Heart left ventricle (tissue), 16 donors: ENCODE measurements at regions not wholly inside any gene's neighbourhood (a gene's known extent, or its start where the extent isn't known, plus 50 kb on each side); places are given as distances from the start of the nearest gene placed in this dataset.
A peak's percentile ranks its signal among the peaks of the same experiment; 100 is the strongest.

ENCODE experiments used
- ATAC-seq, 4 donors: fragments of 200-7000 bp; cut with Tn5 transposase; one replicate each; pipeline ENCODE4 v1.9.1; 2020 to 2022; ENCODE audit warnings: moderate library complexity in 4 of 4, mild to moderate bottlenecking in 3 of 4, moderate number of reproducible peaks in 1 of 4
- DNase-seq, 5 donors: peaks; one replicate each; pipeline ENCODE4 v3.0.0-alpha.2; 2020
- H3K27ac ChIP-seq, 12 donors: fragments of 200-600 bp; sonication (generic) in 4 of 12; one replicate each; pipeline versions ENCODE4 v1.5.0 to v1.8.0; 2016 to 2022; ENCODE audit warnings: mild to moderate bottlenecking in 2 of 12
- H3K27me3 ChIP-seq, 9 donors: fragments of 200-600 bp; sonication (generic) in 2 of 9; one replicate each; pipeline versions ENCODE4 v1.5.1 to v1.8.0; 2016 to 2022; ENCODE audit warnings: mild to moderate bottlenecking in 3 of 9
- H3K36me3 ChIP-seq, 9 donors: fragments of 200-600 bp; sonication (generic) in 2 of 9; one replicate each; pipeline versions ENCODE4 v1.5.0 to v1.8.0; 2018 to 2022; ENCODE audit warnings: mild to moderate bottlenecking in 2 of 9
- H3K4me1 ChIP-seq, 12 donors: fragments of 200-600 bp; sonication (generic) in 4 of 12; one replicate each; pipeline versions ENCODE4 v1.5.0 to v1.8.0; 2016 to 2022; ENCODE audit warnings: mild to moderate bottlenecking in 3 of 12
- H3K4me3 ChIP-seq, 12 donors: fragments of 200-600 bp; sonication (generic) in 4 of 12; one replicate each; pipeline versions ENCODE4 v1.5.0 to v1.8.0; 2017 to 2022; ENCODE audit warnings: mild to moderate bottlenecking in 9 of 12, moderate library complexity in 4 of 12
- H3K9me3 ChIP-seq, 12 donors: fragments of 200-600 bp; sonication (generic) in 4 of 12; one replicate each; pipeline versions ENCODE4 v1.5.0 to v1.8.0; 2016 to 2022; ENCODE audit warnings: mild to moderate bottlenecking in 1 of 12
- CTCF ChIP-seq, 12 donors: fragments of 200-600 bp; sonication (generic) in 4 of 12; IDR thresholded peaks; one replicate each; pipeline versions ENCODE4 v1.5.0 to v1.8.0; 2018 to 2022; ENCODE audit warnings: antibody characterized with exemption in 12 of 12, mild to moderate bottlenecking in 5 of 12
- POLR2A ChIP-seq, 2 donors: fragments of 450-650 bp; IDR thresholded peaks; one replicate each; pipeline ENCODE4 v1.6.1; 2017; ENCODE audit warnings: antibody characterized with exemption in 2 of 2, mild to moderate bottlenecking in 2 of 2, moderate library complexity in 2 of 2
- WGBS, 4 donors: extraction: QIAGEN DNeasy Blood & Tissue Kit in 2 of 4; methylation state at CpG; one replicate each; pipeline versions ENCODE4 v1.1.5 to v1.1.7; 2013 to 2018; 5-methylcytosine and 5-hydroxymethylcytosine counted together
- intact Hi-C, 10 donors: fragments of 100-400 bp; cut with DNase I; formaldehyde crosslinking; loops; one replicate each; pipeline versions ENCODE4 v1.11.1 to v1.14.2; 2022
- donor health status: ischemic (EF 13 %, LVEDD 7.1; RV severe dilation, severe dysfunction).
- donor health status: healthy with polysubstance abuse.
- donor health status: DM: no; HTN: yes; CAD: no.
- donor health status: DM: no; HTN: no; CAD: no.
- donor health status: ischemic (EF 25% LVEDD 6.9; RV normal size, moderate dysfunction).
- donor health status: ischemic (EF 25% LVEDD 5.7; RV mildly dilated, moderate dysfunction).
- donor health status: healthy.
- donor health status: DM: yes; HTN: yes; CAD: no.
- donor health status: ischemic (EF 35%, LVEDD 5.7; RV mildly dilated, moderate dysfunction).
- donor health status: nonischemic (EF 11% LVEDD 7.7; RV severe dilation, severe dysfunction).
- donor health status: DM: yes; HTN: yes; CAD: no.
- donor health status: PGD.
- donor health status: ischemic (EF 29% LVEDD 5.4; RV normal size, mild dysfunction).
- donor health status: nonischemic (EF 23%, LVEDD 6.1; RV moderate dilation, normal function).

DNA sequence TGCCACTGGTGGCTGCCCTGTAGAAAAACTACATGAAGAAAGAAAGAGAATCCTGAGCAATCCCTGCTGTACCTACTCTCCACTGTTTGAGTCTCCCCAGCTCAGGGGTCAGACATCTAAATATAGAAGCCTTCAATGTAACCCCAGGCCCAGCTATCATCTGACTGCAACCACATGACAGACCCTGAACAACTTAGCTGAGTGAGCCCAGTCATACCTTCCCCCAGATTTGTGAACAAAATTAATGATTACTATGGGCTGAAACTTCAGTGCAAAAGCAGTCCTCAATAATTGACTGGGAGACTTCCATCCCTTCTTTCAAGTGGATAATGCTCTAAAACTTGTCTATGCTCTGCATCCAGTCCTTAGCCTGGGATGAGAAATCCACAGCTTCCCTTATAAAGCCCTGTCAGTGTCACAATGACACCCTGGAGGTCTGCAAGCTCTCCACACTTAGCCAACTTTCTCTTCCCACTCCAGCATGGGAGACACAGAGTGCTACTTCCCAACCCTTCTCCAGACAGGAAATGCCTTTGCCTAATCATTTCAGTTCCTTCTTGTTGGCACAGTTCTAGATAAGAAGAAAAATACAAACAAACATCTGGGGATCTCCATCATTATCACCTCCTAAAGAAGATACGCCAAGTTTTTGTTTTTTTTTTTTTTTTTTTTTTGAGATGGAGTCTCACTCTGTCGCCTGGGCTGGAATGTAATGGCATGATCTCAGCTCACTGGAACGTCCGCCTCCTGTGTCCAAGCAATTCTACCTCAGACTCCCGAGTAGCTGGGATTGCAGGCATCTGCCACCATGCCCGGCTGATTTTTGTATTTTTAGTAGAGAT, 198.5 kb upstream of the GADL1 start:
- intact Hi-C loops = no loop called here
- peak; percentile 42 to 78 (median 64) for ATAC-seq
- Histone ChIP-seq H3K27me3 (no peaks in the 10 kb centered on the region), H3K9me3 (no peaks in the 10 kb centered on the region), H3K4me1 (peaks cover 0 to 19% (median 0%) of the 10 kb centered on the region in 12 donors), H3K36me3 (no peaks in the 10 kb centered on the region), H3K27ac (no peak overlapping the region), H3K4me3 (no peak overlapping the region)
- WGBS, 4 donors = 34 to 37% (median 36%) methylated on average over 6 of the region's 6 CpGs
- peak in 2 of 5 donors; percentile 11 to 33 for DNase-seq
- no peak for TF ChIP-seq CTCF (IDR thresholded peaks at IDR 0.05)
- no peak for TF ChIP-seq POLR2A (IDR thresholded peaks at IDR 0.05)

DNA sequence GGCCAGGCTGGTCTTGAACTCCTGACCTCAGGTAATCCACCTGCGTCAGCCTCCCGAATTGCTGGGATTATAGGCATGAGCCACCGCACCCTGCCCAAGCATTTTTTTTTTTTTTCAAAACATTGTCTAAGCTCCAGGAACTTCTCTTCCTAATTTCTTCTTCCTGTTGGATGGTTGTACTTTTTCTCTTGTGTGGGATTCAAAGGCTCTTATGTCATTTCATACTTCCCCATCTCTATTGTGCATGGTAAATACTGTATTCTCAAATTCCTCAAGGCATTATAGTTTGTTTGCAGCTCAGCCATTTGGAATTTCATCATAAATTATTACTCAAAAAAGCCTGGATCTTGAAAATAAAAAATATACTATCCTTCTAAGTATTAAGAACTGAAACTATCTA, 199.1 kb upstream of the GADL1 start:
- Histone ChIP-seq H3K27ac (no peak overlapping the region), H3K4me1 (peaks cover 0 to 19% (median 0%) of the 10 kb centered on the region in 12 donors), H3K27me3 (no peaks in the 10 kb centered on the region), H3K36me3 (no peaks in the 10 kb centered on the region), H3K9me3 (no peaks in the 10 kb centered on the region), H3K4me3 (no peak overlapping the region)
- ATAC-seq (peak in 1 of 4 donors; percentile 44), DNase-seq (no peak)
- intact Hi-C loops = no loop called here
- WGBS, 4 donors = 41 to 71% (median 61%) methylated on average over 3 of the region's 3 CpGs
- no peak for TF ChIP-seq POLR2A (IDR thresholded peaks at IDR 0.05)
- TF ChIP-seq CTCF (IDR thresholded peaks at IDR 0.05) = no peak

DNA sequence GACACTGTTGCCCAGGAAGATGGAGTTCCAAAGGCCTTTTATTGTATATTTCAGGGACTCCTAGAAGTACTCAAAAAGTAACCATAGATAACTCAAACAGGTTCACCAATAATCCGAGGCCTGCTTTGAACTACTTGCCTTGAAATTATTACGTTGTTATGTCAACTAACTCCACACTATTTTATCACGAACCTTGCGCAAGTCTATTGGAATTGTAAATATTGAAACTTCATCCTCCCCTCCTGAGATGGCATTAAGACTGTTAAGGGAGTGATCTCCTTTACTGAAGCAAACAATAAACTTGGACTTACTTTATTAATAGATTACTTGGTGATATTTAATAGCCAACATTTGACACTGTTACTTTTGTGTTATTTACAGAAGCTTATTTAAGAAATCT, 199.6 kb upstream of the GADL1 start:
- H3K27ac ChIP-seq = no peak overlapping the region
- whole genome bisulfite sequencing, 4 donors = 93 to 99% (median 95%) methylated on average over 4 of the region's 4 CpGs
- no peak for TF ChIP-seq CTCF (IDR thresholded peaks at IDR 0.05)
- intact Hi-C loops = no loop called here
- peaks cover 0 to 19% (median 0%) of the 10 kb centered on the region in 12 donors for H3K4me1 ChIP-seq
- no peak overlapping the region for H3K4me3 ChIP-seq
- no peak for ATAC-seq
- no peaks in the 10 kb centered on the region for H3K36me3 ChIP-seq
- no peaks in the 10 kb centered on the region for H3K9me3 ChIP-seq
- DNase-seq = no peak
- H3K27me3 ChIP-seq = no peaks in the 10 kb centered on the region

DNA sequence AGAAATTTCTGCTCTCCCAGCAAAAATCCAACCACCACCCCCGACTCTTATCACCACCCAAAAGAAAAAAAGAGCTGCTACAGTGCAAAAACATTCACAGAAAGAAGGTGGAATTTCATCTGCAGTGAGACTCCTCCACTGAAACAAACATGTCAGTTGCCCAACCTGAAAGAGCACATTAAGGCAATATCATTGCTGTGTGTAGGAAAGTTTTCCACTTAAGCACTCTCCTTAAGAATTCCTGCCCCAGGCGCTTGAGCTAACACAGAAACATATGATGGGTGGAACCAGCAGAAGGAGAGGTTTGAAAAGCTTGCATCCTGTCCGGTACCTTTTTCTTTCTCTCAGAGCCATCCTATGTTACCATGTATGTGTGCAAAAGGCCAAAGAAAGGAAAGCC, 200.8 kb upstream of the GADL1 start:
- H3K27ac ChIP-seq = no peak overlapping the region
- H3K4me1 ChIP-seq = peaks cover 0 to 19% (median 0%) of the 10 kb centered on the region in 12 donors
- TF ChIP-seq CTCF (IDR thresholded peaks at IDR 0.05) (no peak), POLR2A (IDR thresholded peaks at IDR 0.05) (no peak)
- H3K27me3 ChIP-seq = no peaks in the 10 kb centered on the region
- 86 to 91% (median 87%) methylated on average over 3 of the region's 3 CpGs for WGBS, 4 donors
- H3K9me3 ChIP-seq = no peaks in the 10 kb centered on the region
- DNase-seq (no peak), ATAC-seq (no peak)
- intact Hi-C loops = no loop called here
- no peak overlapping the region for H3K4me3 ChIP-seq
- H3K36me3 ChIP-seq = no peaks in the 10 kb centered on the region
